ENCODE measurements at regions not wholly inside any gene's neighbourhood (a gene's known extent, or its start where the extent isn't known, plus 50 kb on each side); places are given as distances from the start of the nearest gene placed in this dataset.

DNA sequence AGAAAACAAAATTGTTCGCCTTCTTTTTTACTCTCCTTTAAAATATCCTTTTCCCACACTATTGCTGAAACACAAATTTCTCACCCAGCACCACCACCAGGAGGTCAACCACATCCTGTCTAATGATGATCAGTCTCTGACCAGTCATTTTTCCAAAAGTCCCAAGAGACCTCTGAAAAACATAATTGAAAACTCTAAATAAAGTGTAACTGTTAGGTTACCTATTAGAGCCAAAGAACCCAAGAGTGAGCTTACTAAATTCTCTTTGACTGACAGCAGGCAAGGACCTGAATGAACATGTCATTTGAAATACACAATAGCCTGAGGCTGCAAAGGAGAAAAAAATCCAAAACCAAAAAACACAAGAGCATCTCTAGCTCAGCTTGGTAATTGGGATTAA lies 735.4 kb downstream of the CBLN4 start:
- H3K4me3 ChIP-seq (ENCODE audit: low read depth, low read length), result no peak overlapping the region
- no peak for DNase-seq (ENCODE audit: low read depth)
- TF ChIP-seq, protein P1, sequence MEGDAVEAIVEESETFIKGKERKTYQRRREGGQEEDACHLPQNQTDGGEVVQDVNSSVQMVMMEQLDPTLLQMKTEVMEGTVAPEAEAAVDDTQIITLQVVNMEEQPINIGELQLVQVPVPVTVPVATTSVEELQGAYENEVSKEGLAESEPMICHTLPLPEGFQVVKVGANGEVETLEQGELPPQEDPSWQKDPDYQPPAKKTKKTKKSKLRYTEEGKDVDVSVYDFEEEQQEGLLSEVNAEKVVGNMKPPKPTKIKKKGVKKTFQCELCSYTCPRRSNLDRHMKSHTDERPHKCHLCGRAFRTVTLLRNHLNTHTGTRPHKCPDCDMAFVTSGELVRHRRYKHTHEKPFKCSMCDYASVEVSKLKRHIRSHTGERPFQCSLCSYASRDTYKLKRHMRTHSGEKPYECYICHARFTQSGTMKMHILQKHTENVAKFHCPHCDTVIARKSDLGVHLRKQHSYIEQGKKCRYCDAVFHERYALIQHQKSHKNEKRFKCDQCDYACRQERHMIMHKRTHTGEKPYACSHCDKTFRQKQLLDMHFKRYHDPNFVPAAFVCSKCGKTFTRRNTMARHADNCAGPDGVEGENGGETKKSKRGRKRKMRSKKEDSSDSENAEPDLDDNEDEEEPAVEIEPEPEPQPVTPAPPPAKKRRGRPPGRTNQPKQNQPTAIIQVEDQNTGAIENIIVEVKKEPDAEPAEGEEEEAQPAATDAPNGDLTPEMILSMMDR (conservative IDR thresholded peaks at IDR 0.05; ENCODE audit: low read depth, low read length), result peak; percentile 14

DNA sequence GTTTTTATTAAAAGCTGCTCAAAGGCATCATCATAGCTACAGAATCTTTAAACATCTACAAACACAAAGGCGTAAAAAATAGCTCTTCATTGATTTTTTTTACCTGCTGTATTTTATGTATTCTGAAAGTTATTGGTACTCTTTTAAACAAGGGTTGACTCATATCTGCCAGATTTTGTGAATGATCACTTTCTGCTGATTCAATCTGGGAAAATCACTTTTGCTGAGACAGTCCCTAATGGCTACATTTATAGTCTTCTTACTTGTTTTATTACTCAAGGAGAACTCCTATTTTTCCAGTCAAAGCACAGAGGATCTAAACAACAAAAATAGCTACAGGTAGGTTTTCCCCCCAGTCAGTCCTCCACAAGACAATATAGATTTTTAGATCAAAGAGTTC lies 739.0 kb downstream of the CBLN4 start:
- H3K4me3 ChIP-seq (ENCODE audit: low read depth, low read length), result no peak overlapping the region
- TF ChIP-seq, protein P1 (conservative IDR thresholded peaks at IDR 0.05; ENCODE audit: low read depth, low read length), result no peak
- DNase-seq (ENCODE audit: low read depth), result no peak

DNA sequence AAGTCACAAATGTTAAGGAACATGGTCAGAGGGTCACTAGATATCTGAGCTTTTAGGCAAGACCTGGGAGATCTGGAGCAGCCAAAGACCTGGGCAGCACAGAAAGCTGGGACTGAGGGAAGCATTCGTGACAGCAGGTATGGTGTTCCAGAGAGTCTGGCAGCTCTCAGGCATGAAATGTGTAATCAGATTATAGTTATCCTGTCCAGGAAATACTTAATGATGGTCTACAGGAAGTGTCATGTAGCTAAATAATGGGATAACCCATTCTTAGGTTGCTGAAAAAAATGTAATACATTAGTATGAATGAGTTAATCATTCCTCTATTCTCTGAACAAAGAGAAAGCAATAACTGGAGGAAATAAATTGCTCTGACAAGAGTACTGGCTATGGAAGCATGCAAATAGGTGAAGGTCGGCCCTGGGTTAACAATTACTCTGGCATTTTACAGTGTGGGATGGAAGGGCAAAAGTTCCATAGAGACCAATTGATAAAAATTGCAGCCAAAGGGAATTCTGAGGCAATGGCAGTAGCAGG lies 740.5 kb downstream of the CBLN4 start:
- no peak overlapping the region for H3K4me3 ChIP-seq (ENCODE audit: low read depth, low read length)
- TF ChIP-seq, protein P1 (conservative IDR thresholded peaks at IDR 0.05; ENCODE audit: low read depth, low read length), result no peak
- DNase-seq (ENCODE audit: low read depth), result no peak

DNA sequence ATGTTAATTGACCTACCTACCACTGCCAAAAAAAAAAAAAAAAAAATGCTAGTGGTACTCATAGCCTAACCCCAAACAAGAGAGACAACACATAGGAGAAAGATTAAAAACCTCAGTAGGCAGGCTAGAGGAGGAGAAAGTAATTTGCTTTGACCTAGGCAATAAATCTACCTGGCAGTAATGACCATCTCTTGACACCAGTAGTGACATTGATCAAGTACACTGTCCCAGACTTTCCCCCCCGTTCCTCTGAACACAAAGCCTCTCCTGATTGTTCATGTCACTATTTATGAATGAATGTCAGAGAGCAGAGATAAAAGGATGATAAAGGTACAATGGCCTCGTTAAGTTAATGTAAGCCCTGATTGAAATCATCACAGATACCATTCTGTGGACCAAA lies 746.8 kb downstream of the CBLN4 start:
- TF ChIP-seq, protein P1 (conservative IDR thresholded peaks at IDR 0.05; ENCODE audit: low read depth, low read length), result no peak
- H3K4me3 ChIP-seq (ENCODE audit: low read depth, low read length), result no peak overlapping the region
- DNase-seq (ENCODE audit: low read depth), result no peak

DNA sequence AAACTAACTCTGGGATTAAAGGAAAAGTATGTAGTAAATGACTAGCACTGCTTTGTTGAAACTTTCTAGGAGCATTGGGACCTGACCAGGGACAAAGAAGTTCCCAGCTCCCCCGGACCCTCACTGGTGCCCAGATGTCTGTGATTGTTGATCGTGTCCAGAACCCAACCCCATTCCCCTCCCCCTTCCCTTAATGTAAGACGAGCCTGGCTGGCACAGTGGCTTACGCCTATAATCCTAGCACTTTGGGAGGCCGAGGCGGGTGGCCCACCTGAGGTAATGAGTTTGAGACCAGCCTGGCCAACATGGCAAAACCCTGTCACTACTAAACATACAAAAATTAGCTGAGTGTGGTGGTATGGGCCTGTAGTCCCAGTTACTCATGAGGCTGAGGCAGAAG lies 750.3 kb downstream of the CBLN4 start:
- DNase-seq (ENCODE audit: low read depth), result no peak
- H3K4me3 ChIP-seq (ENCODE audit: low read depth, low read length), result no peak overlapping the region
- TF ChIP-seq, protein P1 (conservative IDR thresholded peaks at IDR 0.05; ENCODE audit: low read depth, low read length), result no peak

DNA sequence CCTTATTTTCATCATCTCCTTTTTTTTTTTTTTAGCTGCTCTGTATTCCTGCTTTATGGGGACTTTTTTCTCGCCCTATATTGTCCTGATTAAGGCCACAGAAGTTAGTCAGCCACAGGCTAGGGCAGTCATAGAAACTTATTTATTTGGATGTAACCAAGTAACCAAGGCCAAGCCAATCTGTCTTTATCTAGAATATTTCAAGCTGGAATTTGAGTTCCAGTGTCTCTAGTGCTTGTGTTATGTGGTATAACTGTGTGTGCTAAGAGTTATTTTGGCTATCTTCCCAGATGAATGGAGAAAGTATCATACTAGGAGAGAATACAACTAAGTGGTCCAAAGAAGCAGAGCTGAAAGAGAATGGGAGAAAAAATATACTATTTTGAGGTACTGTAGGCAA lies 751.5 kb downstream of the CBLN4 start:
- H3K4me3 ChIP-seq (ENCODE audit: low read depth, low read length), result no peak overlapping the region
- TF ChIP-seq, protein P1 (conservative IDR thresholded peaks at IDR 0.05; ENCODE audit: low read depth, low read length), result no peak
- DNase-seq (ENCODE audit: low read depth), result no peak

GRCh38 chr20:55252521-55252920 lies 752.8 kb downstream of the CBLN4 start:
- DNase-seq (ENCODE audit: low read depth), result no peak
- TF ChIP-seq, protein P1 (conservative IDR thresholded peaks at IDR 0.05; ENCODE audit: low read depth, low read length), result no peak
- H3K4me3 ChIP-seq (ENCODE audit: low read depth, low read length), result no peak overlapping the region

Measured in epithelial cell of proximal tubule (primary cell).